SK-N-SH treated with all-trans-retinoic acid at 6 μM for 48 hours (cell line): ENCODE measurements at regions not wholly inside any gene's neighbourhood (a gene's known extent, or its start where the extent isn't known, plus 50 kb on each side); places are given as distances from the start of the nearest gene placed in this dataset.

ENCODE experiments used
- ATAC-seq: fragments of 200-7000 bp; cut with Tn5 transposase; 3 replicates; pipeline ENCODE4 v1.9.1; 2020; ENCODE audit warnings: mild to moderate bottlenecking, moderate library complexity
- ARNTL ChIP-seq: fragments of 450-650 bp; formaldehyde crosslinking; IDR thresholded peaks from 2 replicates; pipeline ENCODE4 v1.5.0; 2020; ENCODE audit warnings: low read depth, mild to moderate bottlenecking, moderate library complexity, borderline replicate concordance
- BACH2 ChIP-seq: fragments of 250-450 bp; sonication (Bioruptor Pico); IDR thresholded peaks from 2 replicates; pipeline ENCODE4 v1.9.0; 2021; ENCODE audit warnings: mild to moderate bottlenecking, borderline replicate concordance
- CSDC2 ChIP-seq: fragments of 250-450 bp; sonication (Bioruptor Pico); IDR thresholded peaks from 2 replicates; pipeline ENCODE4 v1.5.0; 2020; ENCODE audit warnings: mild to moderate bottlenecking, moderate library complexity
- ESRRG ChIP-seq: fragments of 250-450 bp; sonication (Bioruptor Pico); IDR thresholded peaks from 2 replicates; pipeline ENCODE4 v1.6.1; 2021; ENCODE audit warnings: mild to moderate bottlenecking
- ISL1 ChIP-seq: fragments of 250-450 bp; sonication (Bioruptor Pico); IDR thresholded peaks from 2 replicates; pipeline ENCODE4 v2.1.2; 2022; ENCODE audit warnings: mild to moderate bottlenecking, moderate library complexity
- PPARA ChIP-seq: fragments of 250-450 bp; sonication (Bioruptor Pico); IDR thresholded peaks from 2 replicates; pipeline ENCODE4 v1.5.0; 2020; ENCODE audit warnings: mild to moderate bottlenecking, borderline replicate concordance
- RARB ChIP-seq: fragments of 250-450 bp; sonication (Bioruptor Pico); IDR thresholded peaks from 2 replicates; pipeline ENCODE4 v1.8.0; 2021; ENCODE audit warnings: mild to moderate bottlenecking, moderate library complexity
- SNAI2 ChIP-seq: fragments of 250-450 bp; sonication (Bioruptor Pico); IDR thresholded peaks from 2 replicates; pipeline ENCODE4 v1.5.0; 2020; ENCODE audit warnings: mild to moderate bottlenecking, moderate library complexity
- TCF4 ChIP-seq: fragments of 250-450 bp; sonication (Bioruptor Pico); IDR thresholded peaks from 2 replicates; pipeline ENCODE4 v1.8.0; 2021; ENCODE audit warnings: mild to moderate bottlenecking, moderate library complexity, borderline replicate concordance
- TOX ChIP-seq: fragments of 250-450 bp; sonication (Bioruptor Pico); IDR thresholded peaks from 2 replicates; pipeline ENCODE4 v1.8.0; 2021; ENCODE audit warnings: mild to moderate bottlenecking, moderate library complexity, borderline replicate concordance
- ZFP3 ChIP-seq: fragments of 250-450 bp; sonication (Bioruptor Pico); IDR thresholded peaks from 2 replicates; pipeline ENCODE4 v1.5.0; 2020; ENCODE audit warnings: mild to moderate bottlenecking, moderate library complexity
- ZNF70 ChIP-seq: fragments of 450-650 bp; formaldehyde crosslinking; IDR thresholded peaks from 2 replicates; pipeline ENCODE4 v1.5.0; 2020; ENCODE audit warnings: mild to moderate bottlenecking, moderate library complexity
- ZNF8 ChIP-seq: fragments of 450-650 bp; formaldehyde crosslinking; IDR thresholded peaks from 2 replicates; pipeline ENCODE4 v1.5.0; 2020; ENCODE audit warnings: mild to moderate bottlenecking, moderate library complexity
- TF ChIP-seq, protein P1 (sequence below): fragments of 250-450 bp; sonication (Bioruptor Pico); IDR thresholded peaks from 2 replicates; pipeline ENCODE4 v1.5.0; 2020; ENCODE audit warnings: mild to moderate bottlenecking, moderate library complexity
- TF ChIP-seq, protein P2 (sequence below): fragments of 250-450 bp; sonication (Bioruptor Pico); IDR thresholded peaks from 2 replicates; pipeline ENCODE4 v1.5.1; 2021; ENCODE audit warnings: mild to moderate bottlenecking, moderate library complexity
- TF ChIP-seq, protein P3 (sequence below): fragments of 250-450 bp; sonication (Bioruptor Pico); IDR thresholded peaks from 2 replicates; pipeline ENCODE4 v1.5.1; 2020; ENCODE audit warnings: low read depth, mild to moderate bottlenecking, moderate library complexity
- TF ChIP-seq, protein P4 (sequence below): fragments of 250-450 bp; sonication (Bioruptor Pico); IDR thresholded peaks from 2 replicates; pipeline ENCODE4 v1.8.0; 2020; ENCODE audit warnings: mild to moderate bottlenecking, moderate library complexity, borderline replicate concordance

DNA sequence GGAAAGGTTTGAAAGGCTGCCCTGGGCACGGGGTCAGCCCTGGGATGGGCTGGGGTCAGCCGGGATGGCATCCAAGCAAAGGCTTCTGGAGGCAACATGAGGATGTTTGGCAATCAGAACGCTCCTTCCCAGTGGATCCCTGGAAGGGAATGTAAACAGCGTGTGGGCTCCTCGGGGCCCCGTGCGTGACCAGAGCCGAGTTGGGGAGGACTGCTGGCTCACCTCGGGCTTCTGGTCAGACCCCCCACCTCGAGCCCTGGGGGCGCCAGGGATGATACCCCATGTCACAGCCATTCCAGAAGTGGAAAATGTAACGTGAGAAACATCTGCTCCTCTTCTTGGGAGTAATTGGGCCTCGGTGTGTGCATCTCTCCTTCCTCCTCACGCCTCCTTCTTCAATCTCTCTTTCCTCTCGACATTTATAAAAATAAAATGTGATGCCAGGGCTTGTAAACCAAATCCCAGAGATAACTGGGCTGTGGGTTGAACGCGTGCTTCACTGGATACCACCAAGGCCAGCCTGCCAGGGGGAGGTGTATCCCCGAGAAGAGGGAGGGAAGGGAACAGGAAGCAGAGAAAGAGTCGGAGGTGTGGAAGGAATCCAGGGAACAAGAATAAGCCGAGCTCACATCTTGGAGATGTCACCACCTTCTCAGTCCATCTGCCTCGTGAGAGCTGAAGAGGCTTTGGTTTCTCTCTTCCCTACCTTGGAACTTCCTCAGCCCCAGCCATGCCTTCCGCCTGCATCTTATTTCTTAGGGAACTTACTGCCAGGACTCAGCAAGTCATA lies 144.8 kb downstream of the NUAK1 start:
- TF ChIP-seq TCF4 (CRISPR knock-in tag) (no peak), ZFP3 (CRISPR knock-in tag) (no peak), SNAI2 (CRISPR knock-in tag) (no peak), ZNF8 (CRISPR knock-in tag) (no peak)
- TF ChIP-seq, protein P1, sequence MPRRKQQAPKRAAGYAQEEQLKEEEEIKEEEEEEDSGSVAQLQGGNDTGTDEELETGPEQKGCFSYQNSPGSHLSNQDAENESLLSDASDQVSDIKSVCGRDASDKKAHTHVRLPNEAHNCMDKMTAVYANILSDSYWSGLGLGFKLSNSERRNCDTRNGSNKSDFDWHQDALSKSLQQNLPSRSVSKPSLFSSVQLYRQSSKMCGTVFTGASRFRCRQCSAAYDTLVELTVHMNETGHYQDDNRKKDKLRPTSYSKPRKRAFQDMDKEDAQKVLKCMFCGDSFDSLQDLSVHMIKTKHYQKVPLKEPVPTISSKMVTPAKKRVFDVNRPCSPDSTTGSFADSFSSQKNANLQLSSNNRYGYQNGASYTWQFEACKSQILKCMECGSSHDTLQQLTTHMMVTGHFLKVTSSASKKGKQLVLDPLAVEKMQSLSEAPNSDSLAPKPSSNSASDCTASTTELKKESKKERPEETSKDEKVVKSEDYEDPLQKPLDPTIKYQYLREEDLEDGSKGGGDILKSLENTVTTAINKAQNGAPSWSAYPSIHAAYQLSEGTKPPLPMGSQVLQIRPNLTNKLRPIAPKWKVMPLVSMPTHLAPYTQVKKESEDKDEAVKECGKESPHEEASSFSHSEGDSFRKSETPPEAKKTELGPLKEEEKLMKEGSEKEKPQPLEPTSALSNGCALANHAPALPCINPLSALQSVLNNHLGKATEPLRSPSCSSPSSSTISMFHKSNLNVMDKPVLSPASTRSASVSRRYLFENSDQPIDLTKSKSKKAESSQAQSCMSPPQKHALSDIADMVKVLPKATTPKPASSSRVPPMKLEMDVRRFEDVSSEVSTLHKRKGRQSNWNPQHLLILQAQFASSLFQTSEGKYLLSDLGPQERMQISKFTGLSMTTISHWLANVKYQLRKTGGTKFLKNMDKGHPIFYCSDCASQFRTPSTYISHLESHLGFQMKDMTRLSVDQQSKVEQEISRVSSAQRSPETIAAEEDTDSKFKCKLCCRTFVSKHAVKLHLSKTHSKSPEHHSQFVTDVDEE = no peak
- no peak for ATAC-seq

DNA sequence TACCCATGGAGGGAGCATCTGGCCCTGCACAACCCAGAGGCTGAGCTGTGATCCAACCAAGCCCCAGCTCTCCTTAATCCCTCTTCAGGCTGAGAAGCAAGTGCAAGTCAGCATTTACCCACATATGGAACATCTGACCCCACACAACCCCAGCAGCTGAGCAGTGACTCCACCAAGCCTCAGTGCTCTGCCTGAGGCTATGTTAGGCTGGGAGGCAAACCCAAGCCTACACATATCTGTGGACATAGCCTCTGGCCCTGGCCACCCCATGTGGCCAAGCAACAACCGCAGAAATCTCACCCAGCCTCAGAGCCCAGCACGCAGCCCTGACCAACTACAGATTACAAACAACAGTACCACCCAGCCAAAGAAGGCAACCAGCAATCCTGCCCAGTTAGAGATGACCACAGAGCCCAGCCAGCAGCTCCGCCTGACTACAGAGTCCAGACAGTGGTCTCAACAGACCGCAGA lies 142.8 kb downstream of the NUAK1 start:
- ATAC-seq = no peak
- no peak for TF ChIP-seq CSDC2
- no peak for TF ChIP-seq TOX (CRISPR knock-in tag)
- TF ChIP-seq ESRRG (CRISPR knock-in tag) = no peak
- no peak for TF ChIP-seq ZNF70
- TF ChIP-seq, protein P2, sequence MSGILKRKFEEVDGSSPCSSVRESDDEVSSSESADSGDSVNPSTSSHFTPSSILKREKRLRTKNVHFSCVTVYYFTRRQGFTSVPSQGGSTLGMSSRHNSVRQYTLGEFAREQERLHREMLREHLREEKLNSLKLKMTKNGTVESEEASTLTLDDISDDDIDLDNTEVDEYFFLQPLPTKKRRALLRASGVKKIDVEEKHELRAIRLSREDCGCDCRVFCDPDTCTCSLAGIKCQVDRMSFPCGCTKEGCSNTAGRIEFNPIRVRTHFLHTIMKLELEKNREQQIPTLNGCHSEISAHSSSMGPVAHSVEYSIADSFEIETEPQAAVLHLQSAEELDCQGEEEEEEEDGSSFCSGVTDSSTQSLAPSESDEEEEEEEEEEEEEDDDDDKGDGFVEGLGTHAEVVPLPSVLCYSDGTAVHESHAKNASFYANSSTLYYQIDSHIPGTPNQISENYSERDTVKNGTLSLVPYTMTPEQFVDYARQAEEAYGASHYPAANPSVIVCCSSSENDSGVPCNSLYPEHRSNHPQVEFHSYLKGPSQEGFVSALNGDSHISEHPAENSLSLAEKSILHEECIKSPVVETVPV (CRISPR knock-in tag) = no peak
- TF ChIP-seq, protein P1 = no peak
- TF ChIP-seq, protein P3, sequence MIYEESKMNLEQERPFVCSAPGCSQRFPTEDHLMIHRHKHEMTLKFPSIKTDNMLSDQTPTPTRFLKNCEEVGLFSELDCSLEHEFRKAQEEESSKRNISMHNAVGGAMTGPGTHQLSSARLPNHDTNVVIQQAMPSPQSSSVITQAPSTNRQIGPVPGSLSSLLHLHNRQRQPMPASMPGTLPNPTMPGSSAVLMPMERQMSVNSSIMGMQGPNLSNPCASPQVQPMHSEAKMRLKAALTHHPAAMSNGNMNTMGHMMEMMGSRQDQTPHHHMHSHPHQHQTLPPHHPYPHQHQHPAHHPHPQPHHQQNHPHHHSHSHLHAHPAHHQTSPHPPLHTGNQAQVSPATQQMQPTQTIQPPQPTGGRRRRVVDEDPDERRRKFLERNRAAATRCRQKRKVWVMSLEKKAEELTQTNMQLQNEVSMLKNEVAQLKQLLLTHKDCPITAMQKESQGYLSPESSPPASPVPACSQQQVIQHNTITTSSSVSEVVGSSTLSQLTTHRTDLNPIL (CRISPR knock-in tag) = no peak
- no peak for TF ChIP-seq BACH2 (CRISPR knock-in tag)
- TF ChIP-seq ISL1 (CRISPR knock-in tag) = no peak
- TF ChIP-seq, protein P4, sequence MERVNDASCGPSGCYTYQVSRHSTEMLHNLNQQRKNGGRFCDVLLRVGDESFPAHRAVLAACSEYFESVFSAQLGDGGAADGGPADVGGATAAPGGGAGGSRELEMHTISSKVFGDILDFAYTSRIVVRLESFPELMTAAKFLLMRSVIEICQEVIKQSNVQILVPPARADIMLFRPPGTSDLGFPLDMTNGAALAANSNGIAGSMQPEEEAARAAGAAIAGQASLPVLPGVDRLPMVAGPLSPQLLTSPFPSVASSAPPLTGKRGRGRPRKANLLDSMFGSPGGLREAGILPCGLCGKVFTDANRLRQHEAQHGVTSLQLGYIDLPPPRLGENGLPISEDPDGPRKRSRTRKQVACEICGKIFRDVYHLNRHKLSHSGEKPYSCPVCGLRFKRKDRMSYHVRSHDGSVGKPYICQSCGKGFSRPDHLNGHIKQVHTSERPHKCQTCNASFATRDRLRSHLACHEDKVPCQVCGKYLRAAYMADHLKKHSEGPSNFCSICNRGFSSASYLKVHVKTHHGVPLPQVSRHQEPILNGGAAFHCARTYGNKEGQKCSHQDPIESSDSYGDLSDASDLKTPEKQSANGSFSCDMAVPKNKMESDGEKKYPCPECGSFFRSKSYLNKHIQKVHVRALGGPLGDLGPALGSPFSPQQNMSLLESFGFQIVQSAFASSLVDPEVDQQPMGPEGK (CRISPR knock-in tag) = no peak
- no peak for TF ChIP-seq ARNTL (CRISPR knock-in tag)

DNA sequence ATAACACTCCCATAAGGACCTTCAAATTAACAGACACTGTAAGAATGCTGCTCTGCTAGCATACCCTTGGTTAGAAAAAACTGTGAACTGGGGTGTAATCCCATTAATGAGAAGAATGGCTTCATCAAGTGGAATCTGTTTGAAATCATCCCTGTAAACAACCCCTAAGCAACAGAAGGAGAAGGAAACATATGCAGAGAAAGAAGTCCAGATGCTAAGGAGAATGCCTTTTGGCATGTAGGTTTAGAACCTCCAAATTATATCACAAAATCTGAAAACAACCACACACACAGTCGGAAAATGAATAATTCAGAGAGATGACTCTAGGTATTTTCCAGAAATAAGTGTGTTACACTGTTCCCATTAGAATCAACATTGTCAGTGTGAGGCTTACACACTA lies 140.2 kb downstream of the NUAK1 start:
- ATAC-seq = no peak
- TF ChIP-seq BACH2 (CRISPR knock-in tag) (no peak), TCF4 (CRISPR knock-in tag) (no peak)
- TF ChIP-seq, all 23 proteins: peak for 0

DNA sequence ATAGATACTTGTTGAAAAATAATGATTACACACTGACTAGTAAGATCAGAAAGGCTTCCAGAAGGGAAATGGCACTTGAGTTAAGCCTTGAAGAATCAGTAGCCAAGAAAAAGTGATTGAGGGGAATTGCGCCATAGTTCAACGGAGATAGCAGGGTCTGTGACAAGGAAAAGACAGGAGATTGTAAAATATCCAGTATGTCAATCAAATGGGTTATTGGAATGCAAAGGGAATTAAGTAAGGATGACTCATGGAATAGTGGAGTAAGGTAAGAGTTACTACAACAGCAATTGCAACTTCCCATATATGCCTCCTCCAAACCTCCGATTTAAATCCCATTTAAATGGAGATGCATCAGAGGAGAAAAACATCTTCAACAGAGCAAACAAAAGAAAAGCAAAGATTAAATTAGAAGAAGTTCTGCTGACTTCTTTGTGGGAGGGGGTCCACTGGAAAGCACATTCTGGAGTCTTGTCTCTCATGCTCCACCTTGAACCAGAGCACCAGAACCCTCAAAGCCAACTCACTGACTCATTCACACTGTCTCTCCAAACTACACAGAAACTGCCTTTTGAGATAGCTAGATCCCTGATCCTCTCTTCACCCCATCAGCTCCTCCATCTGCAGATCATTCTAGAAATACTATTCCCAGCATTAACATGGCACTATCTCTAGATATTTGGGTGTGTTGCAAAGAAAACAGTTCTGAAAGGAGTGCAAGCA lies 138.2 kb downstream of the NUAK1 start:
- TF ChIP-seq TCF4 (CRISPR knock-in tag) (no peak), PPARA (CRISPR knock-in tag) (no peak), TOX (CRISPR knock-in tag) (no peak), ZNF70 (no peak), RARB (CRISPR knock-in tag) (no peak), ARNTL (CRISPR knock-in tag) (no peak), ZNF8 (CRISPR knock-in tag) (no peak), SNAI2 (CRISPR knock-in tag) (no peak)
- TF ChIP-seq, protein P3 (CRISPR knock-in tag) = no peak
- TF ChIP-seq, protein P2 (CRISPR knock-in tag) = no peak
- ATAC-seq = no peak
